GM13976 (cell line): ENCODE measurements at regions not wholly inside any gene's neighbourhood (a gene's known extent, or its start where the extent isn't known, plus 50 kb on each side); places are given as distances from the start of the nearest gene placed in this dataset.

ENCODE experiments used
- DNase-seq: peaks from one replicate; pipeline ENCODE4 v3.0.0; 2012; ENCODE audit warnings: low spot score
- in situ Hi-C: fragments of 300-500 bp; cut with MboI; formaldehyde crosslinking; loops from one replicate; pipeline ENCODE4 v1.12.0; 2022; ENCODE audit warnings: low sequenced_read_pairs, mixed read lengths, inconsistent platforms; ENCODE audit not compliant: unreplicated experiment
- TF ChIP-seq, protein P1 (sequence below): IDR thresholded peaks from 2 replicates; pipeline ENCODE4 v1.5.1; 2012; ENCODE audit warnings: borderline replicate concordance, mild to moderate bottlenecking; ENCODE audit not compliant: insufficient read depth; ENCODE audit errors: extremely low read depth, missing control alignments, control extremely low read depth

DNA sequence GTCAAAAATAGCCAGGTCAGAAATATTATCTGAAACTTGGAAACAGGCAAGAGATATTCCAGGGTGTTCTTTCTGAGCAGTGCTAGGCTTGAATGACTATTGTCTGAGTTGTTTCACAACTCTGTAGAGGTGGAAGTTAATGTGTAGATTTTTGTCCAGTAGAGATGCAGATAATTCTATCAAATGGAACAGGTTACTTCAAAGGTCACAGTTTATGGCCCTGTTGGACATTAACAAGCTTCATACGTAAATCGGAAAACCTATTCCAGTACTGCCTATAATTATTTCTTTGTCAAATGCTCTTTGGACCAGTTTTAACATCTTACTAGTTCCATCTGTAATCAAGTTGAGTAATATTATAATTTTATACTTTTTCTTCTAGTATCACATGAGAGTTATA is 1639.4 kb upstream of the TENM3 start:
- DNase-seq = no peak
- TF ChIP-seq, protein P1, sequence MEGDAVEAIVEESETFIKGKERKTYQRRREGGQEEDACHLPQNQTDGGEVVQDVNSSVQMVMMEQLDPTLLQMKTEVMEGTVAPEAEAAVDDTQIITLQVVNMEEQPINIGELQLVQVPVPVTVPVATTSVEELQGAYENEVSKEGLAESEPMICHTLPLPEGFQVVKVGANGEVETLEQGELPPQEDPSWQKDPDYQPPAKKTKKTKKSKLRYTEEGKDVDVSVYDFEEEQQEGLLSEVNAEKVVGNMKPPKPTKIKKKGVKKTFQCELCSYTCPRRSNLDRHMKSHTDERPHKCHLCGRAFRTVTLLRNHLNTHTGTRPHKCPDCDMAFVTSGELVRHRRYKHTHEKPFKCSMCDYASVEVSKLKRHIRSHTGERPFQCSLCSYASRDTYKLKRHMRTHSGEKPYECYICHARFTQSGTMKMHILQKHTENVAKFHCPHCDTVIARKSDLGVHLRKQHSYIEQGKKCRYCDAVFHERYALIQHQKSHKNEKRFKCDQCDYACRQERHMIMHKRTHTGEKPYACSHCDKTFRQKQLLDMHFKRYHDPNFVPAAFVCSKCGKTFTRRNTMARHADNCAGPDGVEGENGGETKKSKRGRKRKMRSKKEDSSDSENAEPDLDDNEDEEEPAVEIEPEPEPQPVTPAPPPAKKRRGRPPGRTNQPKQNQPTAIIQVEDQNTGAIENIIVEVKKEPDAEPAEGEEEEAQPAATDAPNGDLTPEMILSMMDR = no peak
- in situ Hi-C loops = no loop called here

DNA sequence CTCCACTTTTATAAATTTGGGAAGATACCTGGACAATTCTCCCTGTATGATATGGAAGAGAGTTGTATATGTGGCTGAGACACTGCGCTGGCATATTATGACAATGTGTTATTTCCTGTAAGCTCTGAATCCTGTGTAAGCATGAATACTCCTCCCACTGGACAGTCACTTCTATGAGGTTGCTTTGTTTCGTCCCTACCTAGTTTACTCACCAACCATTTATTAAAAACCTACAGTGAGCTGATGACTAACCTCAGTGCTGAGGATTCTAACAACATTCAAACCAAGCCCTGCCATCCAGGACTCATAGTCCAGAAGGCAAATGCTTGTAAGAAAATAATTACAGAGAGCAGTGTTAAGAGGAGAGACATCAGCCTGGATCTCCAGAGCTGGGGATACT is 1632.9 kb upstream of the TENM3 start:
- in situ Hi-C loops = no loop called here
- TF ChIP-seq, protein P1 = no peak
- no peak for DNase-seq

GRCh38 chr4:180615746-180616145 is 1627.5 kb upstream of the TENM3 start:
- in situ Hi-C loops = no loop called here
- no peak for DNase-seq
- TF ChIP-seq, protein P1 = no peak

DNA sequence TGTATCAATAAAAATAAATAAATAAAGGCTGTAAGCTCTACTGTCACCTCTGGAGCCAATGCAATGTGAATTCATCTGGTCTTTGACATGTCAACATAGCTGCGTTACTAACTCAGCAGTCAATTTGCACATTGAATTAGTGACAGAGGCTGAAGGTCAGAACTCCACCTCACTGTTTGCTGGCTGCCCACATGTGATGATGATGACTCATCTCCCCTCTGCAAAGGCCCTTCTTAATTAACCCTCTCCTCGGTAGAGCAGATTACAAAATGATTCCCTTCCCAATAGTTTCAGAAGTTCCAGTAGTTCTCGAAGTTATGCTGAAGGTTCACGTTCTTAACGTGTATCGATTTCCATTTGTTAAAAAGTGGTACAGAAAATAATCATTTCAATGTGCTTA is 1626.0 kb upstream of the TENM3 start:
- in situ Hi-C loops = no loop called here
- TF ChIP-seq, protein P1 = no peak
- DNase-seq = no peak

DNA sequence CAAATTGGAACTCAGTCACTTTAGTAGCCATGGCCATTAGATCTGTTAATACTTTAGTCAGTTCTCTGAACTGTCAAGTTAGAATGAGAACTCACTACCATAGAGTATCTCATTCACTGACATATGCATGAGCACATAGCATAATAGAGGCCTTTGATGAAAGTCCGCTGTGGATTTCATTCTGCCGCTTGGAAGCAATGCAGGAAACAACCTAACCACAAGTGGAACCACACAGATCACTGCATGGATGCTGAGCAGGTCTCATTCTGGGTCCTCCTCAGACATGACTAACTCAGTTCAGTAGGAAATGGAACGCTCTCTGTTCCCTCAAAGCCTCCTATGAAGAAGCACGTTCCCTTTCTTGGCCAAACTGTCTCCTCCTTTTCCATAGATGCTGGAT is 1624.8 kb upstream of the TENM3 start:
- no peak for DNase-seq
- TF ChIP-seq, protein P1 = no peak
- in situ Hi-C loops = no loop called here

GRCh38 chr4:180619440-180619839 is 1623.8 kb upstream of the TENM3 start:
- no peak for DNase-seq
- TF ChIP-seq, protein P1 = no peak
- in situ Hi-C loops = no loop called here

- in situ Hi-C loops = no loop called here
- DNase-seq = no peak
- TF ChIP-seq, protein P1 = no peak
Measured at GRCh38 chr4:180622254-180622653, 1620.9 kb upstream of the TENM3 start.
